HG02623 (cell line): ENCODE measurements at regions not wholly inside any gene's neighbourhood (a gene's known extent, or its start where the extent isn't known, plus 50 kb on each side); places are given as distances from the start of the nearest gene placed in this dataset.
A peak's percentile ranks its signal among the peaks of the same experiment; 100 is the strongest.
"Not testable (repeated sequence)": the region's sequence is repeated elsewhere in the genome, so short reads cannot be mapped to it uniquely, and the experiment has no call there.

Experiments
- ATAC-seq: cut with Tn5 transposase; IDR thresholded peaks from one replicate; pipeline ENCODE4 v1.9.1; 2021; ENCODE audit warnings: moderate library complexity; ENCODE audit not compliant: unreplicated experiment

GRCh38 chr1:120941066-120941465 is 51.5 kb downstream of the PPIAL4A start:
- not testable (repeated sequence) for ATAC-seq

GRCh38 chr1:120941836-120942217 is 52.3 kb downstream of the PPIAL4A start:
- not testable (repeated sequence) for ATAC-seq

GRCh38 chr1:120942218-120942944 is 52.8 kb downstream of the PPIAL4A start:
- ATAC-seq, result peak; percentile 86

GRCh38 chr1:120942945-120943319 is 53.4 kb downstream of the PPIAL4A start:
- not testable (repeated sequence) for ATAC-seq

- ATAC-seq, result not testable (repeated sequence)
Observed at GRCh38 chr1:120944691-120945090, 55.1 kb downstream of the PPIAL4A start.

- not testable (repeated sequence) for ATAC-seq
Observed at GRCh38 chr1:120945122-120945521, 55.6 kb downstream of the PPIAL4A start.

GRCh38 chr1:120947114-120947513 is 57.5 kb downstream of the PPIAL4A start:
- not testable (repeated sequence) for ATAC-seq

- ATAC-seq, result not testable (repeated sequence)
Observed at GRCh38 chr1:120949724-120950123, 60.2 kb downstream of the PPIAL4A start.

GRCh38 chr1:120950633-120951032 is 61.1 kb downstream of the PPIAL4A start:
- not testable (repeated sequence) for ATAC-seq

GRCh38 chr1:120951100-120951499 is 61.5 kb downstream of the PPIAL4A start:
- not testable (repeated sequence) for ATAC-seq

GRCh38 chr1:120952207-120952870 is 62.8 kb downstream of the PPIAL4A start:
- ATAC-seq, result not testable (repeated sequence)

GRCh38 chr1:120952871-120953265 is 63.3 kb downstream of the PPIAL4A start:
- ATAC-seq, result not testable (repeated sequence)

- ATAC-seq, result no peak
Observed at GRCh38 chr1:120954736-120955135, 65.2 kb downstream of the PPIAL4A start.

- ATAC-seq, result not testable (repeated sequence)
Observed at GRCh38 chr1:120955961-120956360, 66.4 kb downstream of the PPIAL4A start.

GRCh38 chr1:120966018-120966417 is 76.4 kb downstream of the PPIAL4A start:
- ATAC-seq, result not testable (repeated sequence)

GRCh38 chr1:120972863-120973262 is 83.3 kb downstream of the PPIAL4A start:
- not testable (repeated sequence) for ATAC-seq

- ATAC-seq, result not testable (repeated sequence)
Observed at GRCh38 chr1:120973836-120974235, 84.3 kb downstream of the PPIAL4A start.

- not testable (repeated sequence) for ATAC-seq
Observed at GRCh38 chr1:120977279-120977678, 87.7 kb downstream of the PPIAL4A start.

- ATAC-seq, result not testable (repeated sequence)
Observed at GRCh38 chr1:120981489-120982094, 92.0 kb downstream of the PPIAL4A start.

- not testable (repeated sequence) for ATAC-seq
Observed at GRCh38 chr1:120994614-120995013, 105.0 kb downstream of the PPIAL4A start.

- ATAC-seq, result peak; percentile 50
Observed at GRCh38 chr1:120995025-120995424, 105.5 kb downstream of the PPIAL4A start.
